Uterus (tissue), 2 donors: ENCODE measurements at regions not wholly inside any gene's neighbourhood (a gene's known extent, or its start where the extent isn't known, plus 50 kb on each side); places are given as distances from the start of the nearest gene placed in this dataset.

Experiments used
- POLR2A ChIP-seq, 2 donors: fragments of 450-650 bp; IDR thresholded peaks; one replicate each; pipeline ENCODE4 v1.6.1; 2016; ENCODE audit warnings: antibody characterized with exemption in 2 of 2, mild to moderate bottlenecking in 1 of 2, moderate library complexity in 1 of 2
- TF ChIP-seq, protein P1 (sequence below), 4 experiments: fragments of 200-600 bp in 2 of 4; fragments of 450-650 bp in 2 of 4; sonication (generic) in 2 of 4; IDR thresholded peaks; one replicate each; pipeline ENCODE4 v1.5.1; 2016 to 2019; ENCODE audit warnings: antibody characterized with exemption in 4 of 4, mild to moderate bottlenecking in 2 of 4, moderate library complexity in 1 of 4

DNA sequence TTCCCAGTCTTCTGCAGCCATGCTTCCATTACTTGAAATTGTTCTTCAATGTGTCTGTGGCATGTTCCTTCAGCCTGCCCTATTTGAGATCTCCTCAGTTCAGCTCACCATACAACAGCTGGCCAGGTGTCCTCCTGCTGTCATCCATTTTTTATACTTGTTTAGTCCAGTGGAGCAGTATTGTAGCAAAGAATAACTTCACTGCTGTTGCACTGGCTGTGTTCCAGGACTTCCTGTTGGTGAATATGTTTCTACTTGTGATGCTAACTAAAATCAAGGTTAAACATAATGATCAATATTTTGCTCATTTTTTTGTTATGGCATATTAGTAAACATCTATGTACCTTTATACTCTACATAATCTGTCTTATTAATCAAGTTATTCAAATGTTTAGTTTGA is 1394.1 kb downstream of the PCDH9 start:
- TF ChIP-seq, protein P1, sequence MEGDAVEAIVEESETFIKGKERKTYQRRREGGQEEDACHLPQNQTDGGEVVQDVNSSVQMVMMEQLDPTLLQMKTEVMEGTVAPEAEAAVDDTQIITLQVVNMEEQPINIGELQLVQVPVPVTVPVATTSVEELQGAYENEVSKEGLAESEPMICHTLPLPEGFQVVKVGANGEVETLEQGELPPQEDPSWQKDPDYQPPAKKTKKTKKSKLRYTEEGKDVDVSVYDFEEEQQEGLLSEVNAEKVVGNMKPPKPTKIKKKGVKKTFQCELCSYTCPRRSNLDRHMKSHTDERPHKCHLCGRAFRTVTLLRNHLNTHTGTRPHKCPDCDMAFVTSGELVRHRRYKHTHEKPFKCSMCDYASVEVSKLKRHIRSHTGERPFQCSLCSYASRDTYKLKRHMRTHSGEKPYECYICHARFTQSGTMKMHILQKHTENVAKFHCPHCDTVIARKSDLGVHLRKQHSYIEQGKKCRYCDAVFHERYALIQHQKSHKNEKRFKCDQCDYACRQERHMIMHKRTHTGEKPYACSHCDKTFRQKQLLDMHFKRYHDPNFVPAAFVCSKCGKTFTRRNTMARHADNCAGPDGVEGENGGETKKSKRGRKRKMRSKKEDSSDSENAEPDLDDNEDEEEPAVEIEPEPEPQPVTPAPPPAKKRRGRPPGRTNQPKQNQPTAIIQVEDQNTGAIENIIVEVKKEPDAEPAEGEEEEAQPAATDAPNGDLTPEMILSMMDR (IDR thresholded peaks at IDR 0.05): no peak
- no peak for TF ChIP-seq POLR2A (IDR thresholded peaks at IDR 0.05)
